Endothelial cell of umbilical vein (primary cell): ENCODE measurements at regions not wholly inside any gene's neighbourhood (a gene's known extent, or its start where the extent isn't known, plus 50 kb on each side); places are given as distances from the start of the nearest gene placed in this dataset.

Experiments used
- CTCF ChIP-seq, 2 donors: IDR thresholded peaks; 1 replicate in 1 of 2; 2 replicates in 1 of 2; pipeline ENCODE4 v1.5.1; 2011; ENCODE audit warnings: low read length in 2 of 2, mild to moderate bottlenecking in 2 of 2, moderate library complexity in 2 of 2, control low read depth in 1 of 2, inconsistent platforms in 1 of 2, low read depth in 1 of 2; ENCODE audit not compliant: insufficient read depth in 1 of 2; ENCODE audit errors: extremely low read depth in 1 of 2
- EZH2 ChIP-seq: IDR thresholded peaks from 2 replicates; pipeline ENCODE4 v1.6.1; 2012; ENCODE audit warnings: borderline replicate concordance, low read depth, mild to moderate bottlenecking, moderate library complexity, low read length, inconsistent platforms; ENCODE audit not compliant: severe bottlenecking
- FOS ChIP-seq: IDR thresholded peaks from 2 replicates; pipeline ENCODE4 v1.6.1; 2011; ENCODE audit warnings: mild to moderate bottlenecking, low read length, moderate library complexity, borderline replicate concordance; ENCODE audit not compliant: insufficient read depth
- GATA2 ChIP-seq: IDR thresholded peaks from 2 replicates; pipeline ENCODE4 v1.7.0; 2011; ENCODE audit warnings: low read depth, mild to moderate bottlenecking, moderate library complexity, mixed read lengths, low read length; ENCODE audit not compliant: insufficient read length, insufficient read depth
- JUN ChIP-seq: IDR thresholded peaks from 2 replicates; pipeline ENCODE4 v1.6.1; 2011; ENCODE audit warnings: borderline replicate concordance, low read depth; ENCODE audit not compliant: insufficient read length, insufficient read depth
- MAX ChIP-seq: IDR thresholded peaks from 2 replicates; pipeline ENCODE4 v1.6.1; 2011; ENCODE audit not compliant: insufficient read depth, insufficient read length
- POLR2A ChIP-seq: IDR thresholded peaks from 2 replicates; pipeline ENCODE4 v1.6.1; 2012; ENCODE audit warnings: low read depth, mild to moderate bottlenecking, control low read depth, low read length
- POLR2AphosphoS5 ChIP-seq: IDR thresholded peaks from 2 replicates; pipeline ENCODE4 v1.6.1; 2012; ENCODE audit warnings: low read depth, mild to moderate bottlenecking, control low read depth, low read length, moderate library complexity; ENCODE audit not compliant: insufficient read depth

- no peak for TF ChIP-seq POLR2AphosphoS5
- no peak for TF ChIP-seq CTCF (IDR thresholded peaks at IDR 0.05; ENCODE audit: extremely low read depth in 1 of 2, insufficient read depth in 1 of 2, low read depth in 1 of 2, low read length in 2 of 2)
- TF ChIP-seq POLR2A = no peak
- no peak for TF ChIP-seq MAX
- TF ChIP-seq EZH2 = no peak
- no peak for TF ChIP-seq FOS
- TF ChIP-seq GATA2 = no peak
- no peak for TF ChIP-seq JUN
These were observed 345.8 kb downstream of the TBC1D4 start for GRCh38 chr13:75136151-75136550.
